H9 (cell line): ENCODE measurements at regions not wholly inside any gene's neighbourhood (a gene's known extent, or its start where the extent isn't known, plus 50 kb on each side); places are given as distances from the start of the nearest gene placed in this dataset.

Experiments
- DNase-seq: peaks from one replicate; pipeline ENCODE4 v3.0.0-alpha.2; 2017
- H2AFZ ChIP-seq: one replicate; pipeline ENCODE4 v1.6.1; 2013; ENCODE audit warnings: mild to moderate bottlenecking, low read length, control low read depth, moderate library complexity
- H2AK5ac ChIP-seq: 2 replicates; pipeline ENCODE4 v1.6.1; 2013; ENCODE audit warnings: low read length, control low read depth, mixed read lengths; ENCODE audit not compliant: insufficient read length
- H2BK120ac ChIP-seq: one replicate; pipeline ENCODE4 v1.6.1; 2013; ENCODE audit warnings: low read depth, mild to moderate bottlenecking, low read length, control low read depth, inconsistent platforms; ENCODE audit not compliant: poor library complexity, severe bottlenecking
- H2BK12ac ChIP-seq: 2 replicates; pipeline ENCODE4 v1.6.1; 2013; ENCODE audit warnings: low read length, control low read depth, mixed read lengths, low read depth; ENCODE audit not compliant: insufficient read length
- H2BK15ac ChIP-seq: 2 replicates; pipeline ENCODE4 v1.6.1; 2013; ENCODE audit warnings: low read depth, low read length, control low read depth
- H2BK20ac ChIP-seq: one replicate; pipeline ENCODE4 v1.6.1; 2013; ENCODE audit warnings: low read depth, mild to moderate bottlenecking, low read length, control low read depth, inconsistent platforms; ENCODE audit not compliant: poor library complexity, severe bottlenecking
- H2BK5ac ChIP-seq: 2 replicates; pipeline ENCODE4 v1.6.1; 2013; ENCODE audit warnings: low read length, control low read depth, mixed read lengths; ENCODE audit not compliant: insufficient read length
- H3K14ac ChIP-seq: 2 replicates; pipeline ENCODE4 v1.6.1; 2013; ENCODE audit warnings: low read length, control low read depth; ENCODE audit not compliant: insufficient read depth
- H3K18ac ChIP-seq: 2 replicates; pipeline ENCODE4 v1.6.1; 2013; ENCODE audit warnings: low read depth, mild to moderate bottlenecking, mixed read lengths, low read length, control low read depth; ENCODE audit not compliant: insufficient read length
- H3K23ac ChIP-seq: 2 replicates; pipeline ENCODE4 v1.6.1; 2013; ENCODE audit warnings: low read length, control low read depth, mixed read lengths, low read depth; ENCODE audit not compliant: insufficient read length
- H3K23me2 ChIP-seq: 2 replicates; pipeline ENCODE4 v1.6.1; 2013; ENCODE audit warnings: low read depth, mild to moderate bottlenecking, mixed read lengths, low read length, control low read depth; ENCODE audit not compliant: insufficient read length, poor library complexity, severe bottlenecking
- H3K27ac ChIP-seq: 2 replicates; pipeline ENCODE4 v1.5.1; 2013; ENCODE audit warnings: low read length, control low read depth, mixed read lengths, low read depth; ENCODE audit not compliant: insufficient read length
- H3K27me3 ChIP-seq: 2 replicates; pipeline ENCODE4 v1.6.1; 2013; ENCODE audit warnings: low read length, control low read depth, inconsistent platforms; ENCODE audit not compliant: insufficient read depth
- H3K4ac ChIP-seq: 2 replicates; pipeline ENCODE4 v1.6.1; 2013; ENCODE audit warnings: low read depth, mild to moderate bottlenecking, control low read depth, inconsistent platforms, low read length, moderate library complexity
- H3K4me1 ChIP-seq: 2 replicates; pipeline ENCODE4 v1.6.1; 2013; ENCODE audit warnings: low read length, control low read depth, inconsistent platforms; ENCODE audit not compliant: insufficient read depth
- H3K4me2 ChIP-seq: 2 replicates; pipeline ENCODE4 v1.6.1; 2013; ENCODE audit warnings: low read length, control low read depth, mixed read lengths; ENCODE audit not compliant: insufficient read length, insufficient read depth
- H3K56ac ChIP-seq: 2 replicates; pipeline ENCODE4 v1.6.1; 2013; ENCODE audit warnings: low read depth, mild to moderate bottlenecking, mixed read lengths, low read length, control low read depth; ENCODE audit not compliant: insufficient read length
- H3K79me1 ChIP-seq: 2 replicates; pipeline ENCODE4 v1.6.1; 2013; ENCODE audit warnings: low read depth, mild to moderate bottlenecking, moderate library complexity, low read length, control low read depth, inconsistent platforms; ENCODE audit not compliant: insufficient read depth, poor library complexity, severe bottlenecking
- H3K79me2 ChIP-seq: 2 replicates; pipeline ENCODE4 v1.6.1; 2013; ENCODE audit warnings: low read length, control low read depth, inconsistent platforms; ENCODE audit not compliant: insufficient read depth
- H3K9ac ChIP-seq: 2 replicates; pipeline ENCODE4 v1.6.1; 2013; ENCODE audit warnings: low read length, control low read depth, mixed read lengths; ENCODE audit not compliant: insufficient read length; ENCODE audit errors: extremely low read depth
- H3K9me3 ChIP-seq: one replicate; pipeline ENCODE4 v1.6.1; 2013; ENCODE audit warnings: low read depth, low read length, inconsistent platforms; ENCODE audit not compliant: control insufficient read depth
- H3T11ph ChIP-seq: one replicate; pipeline ENCODE4 v1.6.1; 2013; ENCODE audit warnings: mild to moderate bottlenecking, low read length, control low read depth, inconsistent platforms
- H4K20me1 ChIP-seq: one replicate; pipeline ENCODE4 v1.6.1; 2013; ENCODE audit not compliant: control insufficient read depth, insufficient read length, insufficient read depth
- H4K5ac ChIP-seq: 2 replicates; pipeline ENCODE4 v1.6.1; 2013; ENCODE audit warnings: low read depth, mild to moderate bottlenecking, mixed read lengths, low read length, control low read depth; ENCODE audit not compliant: insufficient read length
- H4K8ac ChIP-seq: replicated peaks from 2 replicates; pipeline ENCODE4 v1.6.1; 2013; ENCODE audit warnings: low read length, control low read depth, mixed read lengths, low read depth; ENCODE audit not compliant: insufficient read length
- H4K91ac ChIP-seq: 2 replicates; pipeline ENCODE4 v1.6.1; 2013; ENCODE audit warnings: low read depth, mild to moderate bottlenecking, moderate library complexity, mixed read lengths, low read length, control low read depth; ENCODE audit not compliant: insufficient read length
- H3K27ac Mint-ChIP-seq, 3 experiments: 2 replicates in 2 of 3; 3 replicates in 1 of 3; pipeline ENCODE4 v1.8.0; 2020 to 2021; ENCODE audit warnings: mixed read lengths in 3 of 3, mild to moderate bottlenecking in 1 of 3, moderate library complexity in 1 of 3
- H3K27me3 Mint-ChIP-seq: 2 replicates; pipeline ENCODE4 v1.8.0; 2021; ENCODE audit warnings: low read depth, mild to moderate bottlenecking, moderate library complexity, mixed read lengths
- H3K36me3 Mint-ChIP-seq, 3 experiments: 2 replicates in 2 of 3; 3 replicates in 1 of 3; pipeline ENCODE4 v1.8.0; 2020 to 2021; ENCODE audit warnings: low read depth in 3 of 3, mixed read lengths in 3 of 3; ENCODE audit not compliant: insufficient read depth in 1 of 3
- H3K4me1 Mint-ChIP-seq, 2 experiments: 2 replicates each; pipeline ENCODE4 v1.8.0; 2020; ENCODE audit warnings: mixed read lengths in 2 of 2
- H3K4me3 Mint-ChIP-seq, 2 experiments: 2 replicates in 1 of 2; 3 replicates in 1 of 2; pipeline ENCODE4 v1.8.0; 2020 to 2021; ENCODE audit warnings: mild to moderate bottlenecking in 2 of 2, mixed read lengths in 2 of 2, moderate library complexity in 1 of 2
- H3K9me3 Mint-ChIP-seq, 2 experiments: 2 replicates in 1 of 2; 3 replicates in 1 of 2; pipeline ENCODE4 v1.8.0; 2020; ENCODE audit warnings: mild to moderate bottlenecking in 2 of 2, mixed read lengths in 2 of 2, moderate library complexity in 1 of 2
- WGBS: extraction: QIAGEN DNeasy Blood & Tissue Kit; methylation state at CpG from one replicate; pipeline ENCODE4 v1.1.7; 2013; ENCODE audit warnings: missing lambda C conversion rate, low lambda C conversion rate, mixed read lengths; ENCODE audit not compliant: insufficient read length; ENCODE audit errors: extremely low coverage; 5-methylcytosine and 5-hydroxymethylcytosine counted together
- TF ChIP-seq, protein P1 (sequence below): fragments of 200-600 bp; sonication (generic); conservative IDR thresholded peaks from 3 replicates; pipeline ENCODE4 v1.8.0; 2021; ENCODE audit warnings: antibody characterized with exemption, mild to moderate bottlenecking

- H4K91ac ChIP-seq: no peak overlapping the region
- no peak overlapping the region for H2AFZ ChIP-seq
- H3K79me2 ChIP-seq: no peaks in the 10 kb centered on the region
- no peak overlapping the region for H3K23ac ChIP-seq
- H3K9ac ChIP-seq: no peak overlapping the region
- H3K18ac ChIP-seq: no peak overlapping the region
- no peak overlapping the region for H3K4me2 ChIP-seq
- H3K27me3 ChIP-seq: no peaks in the 10 kb centered on the region
- no peak overlapping the region for H3T11ph ChIP-seq
- no peak overlapping the region for H2BK120ac ChIP-seq
- TF ChIP-seq, protein P1, sequence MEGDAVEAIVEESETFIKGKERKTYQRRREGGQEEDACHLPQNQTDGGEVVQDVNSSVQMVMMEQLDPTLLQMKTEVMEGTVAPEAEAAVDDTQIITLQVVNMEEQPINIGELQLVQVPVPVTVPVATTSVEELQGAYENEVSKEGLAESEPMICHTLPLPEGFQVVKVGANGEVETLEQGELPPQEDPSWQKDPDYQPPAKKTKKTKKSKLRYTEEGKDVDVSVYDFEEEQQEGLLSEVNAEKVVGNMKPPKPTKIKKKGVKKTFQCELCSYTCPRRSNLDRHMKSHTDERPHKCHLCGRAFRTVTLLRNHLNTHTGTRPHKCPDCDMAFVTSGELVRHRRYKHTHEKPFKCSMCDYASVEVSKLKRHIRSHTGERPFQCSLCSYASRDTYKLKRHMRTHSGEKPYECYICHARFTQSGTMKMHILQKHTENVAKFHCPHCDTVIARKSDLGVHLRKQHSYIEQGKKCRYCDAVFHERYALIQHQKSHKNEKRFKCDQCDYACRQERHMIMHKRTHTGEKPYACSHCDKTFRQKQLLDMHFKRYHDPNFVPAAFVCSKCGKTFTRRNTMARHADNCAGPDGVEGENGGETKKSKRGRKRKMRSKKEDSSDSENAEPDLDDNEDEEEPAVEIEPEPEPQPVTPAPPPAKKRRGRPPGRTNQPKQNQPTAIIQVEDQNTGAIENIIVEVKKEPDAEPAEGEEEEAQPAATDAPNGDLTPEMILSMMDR: no peak
- H2BK12ac ChIP-seq: no peak overlapping the region
- no peak overlapping the region for H2BK20ac ChIP-seq
- no peak overlapping the region for H2BK15ac ChIP-seq
- H4K8ac ChIP-seq: no peak overlapping the region
- no peaks in the 10 kb centered on the region for H3K4me1 ChIP-seq
- H2AK5ac ChIP-seq: no peak overlapping the region
- peaks cover 18% of the 10 kb centered on the region for H3K27me3 Mint-ChIP-seq
- WGBS: no CpG with 5 or more reads among the region's 6 CpGs
- no peak overlapping the region for H3K27ac ChIP-seq
- no peaks in the 10 kb centered on the region for H4K20me1 ChIP-seq
- H3K36me3 Mint-ChIP-seq: no peaks in the 10 kb centered on the region
- H3K23me2 ChIP-seq: no peaks in the 10 kb centered on the region
- no peak overlapping the region for H3K4me3 Mint-ChIP-seq
- no peak overlapping the region for H3K56ac ChIP-seq
- H3K4me1 Mint-ChIP-seq: no peaks in the 10 kb centered on the region
- H3K9me3 Mint-ChIP-seq: no peaks in the 10 kb centered on the region
- H3K4ac ChIP-seq: no peak overlapping the region
- DNase-seq: no peak
- no peaks in the 10 kb centered on the region for H3K9me3 ChIP-seq
- no peak overlapping the region for H3K27ac Mint-ChIP-seq
- no peaks in the 10 kb centered on the region for H3K79me1 ChIP-seq
- no peak overlapping the region for H3K14ac ChIP-seq
- H2BK5ac ChIP-seq: no peak overlapping the region
- no peak overlapping the region for H4K5ac ChIP-seq
These were observed 203.9 kb downstream of the TBXT start for GRCh38 chr6:165963750-165964149.
